DMS53 (cell line): ENCODE measurements at regions not wholly inside any gene's neighbourhood (a gene's known extent, or its start where the extent isn't known, plus 50 kb on each side); places are given as distances from the start of the nearest gene placed in this dataset.
"Not testable (repeated sequence)": the region's sequence is repeated elsewhere in the genome, so short reads cannot be mapped to it uniquely, and the experiment has no call there.

Experiments
- DNase-seq: peaks from one replicate; lab custom pipeline; 2025; lab: John Stamatoyannopoulos, UW

- DNase-seq = no peak
These were observed 267.2 kb downstream of the SH3BP4 start for GRCh38 chr2:235219048-235219447.

- no peak for DNase-seq
These were observed 268.5 kb downstream of the SH3BP4 start for GRCh38 chr2:235220331-235220730.

GRCh38 chr2:235223011-235223410 is 270.8 kb upstream of the AGAP1 start:
- no peak for DNase-seq

GRCh38 chr2:235224410-235224809 is 269.4 kb upstream of the AGAP1 start:
- DNase-seq = no peak

GRCh38 chr2:235225261-235225660 is 268.6 kb upstream of the AGAP1 start:
- no peak for DNase-seq

- DNase-seq = no peak
These were observed 266.3 kb upstream of the AGAP1 start for GRCh38 chr2:235227590-235227989.

- DNase-seq = not testable (repeated sequence)
These were observed 265.4 kb upstream of the AGAP1 start for GRCh38 chr2:235228422-235228821.

GRCh38 chr2:235229236-235229635 is 264.6 kb upstream of the AGAP1 start:
- DNase-seq = peak; percentile 31

- DNase-seq = peak; percentile 48
These were observed 262.8 kb upstream of the AGAP1 start for GRCh38 chr2:235230821-235231601.

GRCh38 chr2:235232449-235233433 is 261.1 kb upstream of the AGAP1 start:
- no peak for DNase-seq

GRCh38 chr2:235234736-235235135 is 259.1 kb upstream of the AGAP1 start:
- no peak for DNase-seq

- DNase-seq = no peak
These were observed 257.7 kb upstream of the AGAP1 start for GRCh38 chr2:235235977-235236767.

GRCh38 chr2:235238537-235238936 is 255.3 kb upstream of the AGAP1 start:
- DNase-seq = no peak

- no peak for DNase-seq
These were observed 253.3 kb upstream of the AGAP1 start for GRCh38 chr2:235240574-235240973.

GRCh38 chr2:235244255-235245220 is 249.3 kb upstream of the AGAP1 start:
- no peak for DNase-seq

- no peak for DNase-seq
These were observed 246.8 kb upstream of the AGAP1 start for GRCh38 chr2:235247001-235247400.

GRCh38 chr2:235255693-235256092 is 238.2 kb upstream of the AGAP1 start:
- peak; percentile 30 for DNase-seq

- no peak for DNase-seq
These were observed 236.3 kb upstream of the AGAP1 start for GRCh38 chr2:235257590-235257989.

- DNase-seq = no peak
These were observed 231.1 kb upstream of the AGAP1 start for GRCh38 chr2:235262750-235263149.

GRCh38 chr2:235263205-235264120 is 230.4 kb upstream of the AGAP1 start:
- peak; percentile 96 for DNase-seq
